GM23338 (cell line): ENCODE measurements at regions not wholly inside any gene's neighbourhood (a gene's known extent, or its start where the extent isn't known, plus 50 kb on each side); places are given as distances from the start of the nearest gene placed in this dataset.

Source experiments
- ATAC-seq: fragments of 200-7000 bp; cut with Tn5 transposase; 3 replicates; pipeline ENCODE4 v1.9.1; 2020
- DNase-seq: peaks from one replicate; pipeline ENCODE4 v3.0.0-alpha.2; 2015; ENCODE audit warnings: low spot score
- H2AFZ ChIP-seq: fragments of 200-600 bp; sonication (generic); 2 replicates; pipeline ENCODE4 v1.8.0; 2016; ENCODE audit warnings: antibody characterized with exemption, mild to moderate bottlenecking, moderate library complexity
- H3F3A ChIP-seq: fragments of 200-600 bp; sonication (generic); replicated peaks from 2 replicates; pipeline ENCODE4 v1.8.0; 2017; ENCODE audit warnings: antibody characterized with exemption, mixed run types, low read depth
- H3K27ac ChIP-seq: fragments of 200-600 bp; sonication (generic); 2 replicates; pipeline ENCODE4 v1.6.1; 2016; ENCODE audit warnings: low read depth
- H3K27me3 ChIP-seq: fragments of 200-600 bp; sonication (generic); 2 replicates; pipeline ENCODE4 v1.8.0; 2016; ENCODE audit warnings: mild to moderate bottlenecking, mixed run types, moderate library complexity; ENCODE audit not compliant: insufficient read depth
- H3K36me3 ChIP-seq: fragments of 200-600 bp; sonication (generic); 2 replicates; pipeline ENCODE4 v1.8.0; 2016; ENCODE audit warnings: mild to moderate bottlenecking; ENCODE audit not compliant: insufficient read depth
- H3K4me1 ChIP-seq: fragments of 200-600 bp; sonication (generic); 2 replicates; pipeline ENCODE4 v1.8.0; 2016; ENCODE audit warnings: mild to moderate bottlenecking, moderate library complexity; ENCODE audit not compliant: insufficient read depth
- H3K4me2 ChIP-seq: fragments of 200-600 bp; sonication (generic); 2 replicates; pipeline ENCODE4 v1.7.1; 2017; ENCODE audit warnings: mixed run types
- H3K4me3 ChIP-seq: fragments of 200-600 bp; sonication (generic); 2 replicates; pipeline ENCODE4 v1.6.1; 2016; ENCODE audit warnings: mixed run types
- H3K79me2 ChIP-seq: fragments of 200-600 bp; sonication (generic); replicated peaks from 2 replicates; pipeline ENCODE4 v1.8.0; 2017; ENCODE audit warnings: mild to moderate bottlenecking; ENCODE audit not compliant: insufficient read depth
- H3K9me2 ChIP-seq: fragments of 200-600 bp; sonication (generic); 2 replicates; pipeline ENCODE4 v1.8.0; 2017; ENCODE audit not compliant: insufficient read depth
- H4K20me1 ChIP-seq: fragments of 200-600 bp; sonication (generic); replicated peaks from 2 replicates; pipeline ENCODE4 v1.8.0; 2017; ENCODE audit warnings: mild to moderate bottlenecking; ENCODE audit not compliant: insufficient read depth
- H3K27ac Mint-ChIP-seq: 2 replicates; pipeline ENCODE4 v1.8.0; 2020; ENCODE audit warnings: inconsistent platforms, mild to moderate bottlenecking, moderate library complexity, mixed read lengths
- H3K27me3 Mint-ChIP-seq: 3 replicates; pipeline ENCODE4 v1.8.0; 2022; ENCODE audit warnings: low read depth, mild to moderate bottlenecking, moderate library complexity, mixed read lengths, inconsistent platforms; ENCODE audit not compliant: insufficient read depth, poor library complexity
- H3K36me3 Mint-ChIP-seq: 3 replicates; pipeline ENCODE4 v1.8.0; 2021; ENCODE audit warnings: low read depth, mild to moderate bottlenecking, inconsistent platforms, moderate library complexity, mixed read lengths
- H3K4me1 Mint-ChIP-seq: 3 replicates; pipeline ENCODE4 v1.8.0; 2020; ENCODE audit warnings: mild to moderate bottlenecking, inconsistent platforms, mixed read lengths
- H3K4me3 Mint-ChIP-seq: 3 replicates; pipeline ENCODE4 v1.8.0; 2021; ENCODE audit warnings: moderate library complexity, mild to moderate bottlenecking, inconsistent platforms, mixed read lengths
- H3K9me3 Mint-ChIP-seq: 3 replicates; pipeline ENCODE4 v1.8.0; 2020; ENCODE audit warnings: moderate library complexity, mild to moderate bottlenecking, inconsistent platforms, mixed read lengths
- CREB1 ChIP-seq: fragments of 250-450 bp; sonication (Bioruptor Pico); IDR thresholded peaks from 2 replicates; pipeline ENCODE4 v1.5.0; 2020; ENCODE audit warnings: low read depth, mild to moderate bottlenecking, moderate library complexity
- EZH2 ChIP-seq: fragments of 200-600 bp; sonication (generic); IDR thresholded peaks from one replicate; pipeline ENCODE4 v1.8.0; 2017; ENCODE audit warnings: antibody characterized with exemption, mild to moderate bottlenecking, low read depth; ENCODE audit not compliant: unreplicated experiment
- EZH2phosphoT487 ChIP-seq: fragments of 200-600 bp; sonication (generic); IDR thresholded peaks from one replicate; pipeline ENCODE4 v1.8.1; 2018; ENCODE audit warnings: antibody characterized with exemption; ENCODE audit not compliant: unreplicated experiment
- JUNB ChIP-seq: IDR thresholded peaks from one replicate; pipeline ENCODE4 v1.6.1; 2016; ENCODE audit warnings: antibody characterized with exemption; ENCODE audit not compliant: unreplicated experiment
- NANOG ChIP-seq: IDR thresholded peaks from 2 replicates; pipeline ENCODE4 v1.6.1; 2016; ENCODE audit warnings: antibody characterized with exemption, borderline replicate concordance
- POLR2AphosphoS5 ChIP-seq: IDR thresholded peaks from 2 replicates; pipeline ENCODE4 v1.6.1; 2016; ENCODE audit warnings: antibody characterized with exemption, low read depth
- STAT1 ChIP-seq: IDR thresholded peaks from one replicate; pipeline ENCODE4 v1.6.1; 2016; ENCODE audit warnings: antibody characterized with exemption; ENCODE audit not compliant: unreplicated experiment
- ZNF114 ChIP-seq: fragments of 250-450 bp; sonication (Bioruptor Pico); IDR thresholded peaks from 2 replicates; pipeline ENCODE4 v1.5.0; 2020; ENCODE audit warnings: mild to moderate bottlenecking, moderate library complexity
- ZNF331 ChIP-seq: fragments of 250-450 bp; sonication (Bioruptor Pico); IDR thresholded peaks from 2 replicates; pipeline ENCODE4 v1.5.0; 2020; ENCODE audit warnings: low read depth, mild to moderate bottlenecking, moderate library complexity
- TF ChIP-seq, protein P1 (sequence below), 2 experiments: fragments of 200-600 bp in 1 of 2; sonication (generic) in 1 of 2; conservative IDR thresholded peaks; 2 replicates each; pipeline versions ENCODE4 v1.5.1 to v1.6.1; 2016 to 2017; ENCODE audit warnings: antibody characterized with exemption in 2 of 2, low read depth in 2 of 2, mild to moderate bottlenecking in 2 of 2, moderate library complexity in 1 of 2
- TF ChIP-seq, protein P2 (sequence below): IDR thresholded peaks from one replicate; pipeline ENCODE4 v1.6.1; 2018; ENCODE audit warnings: antibody characterized with exemption; ENCODE audit not compliant: unreplicated experiment
- TF ChIP-seq, protein P3 (sequence below): IDR thresholded peaks from 2 replicates; pipeline ENCODE4 v1.6.1; 2016; ENCODE audit warnings: antibody characterized with exemption
- TF ChIP-seq, protein P4 (sequence below): fragments of 250-450 bp; sonication (Bioruptor Pico); IDR thresholded peaks from 2 replicates; pipeline ENCODE4 v1.5.0; 2020; ENCODE audit warnings: mild to moderate bottlenecking, moderate library complexity

DNA sequence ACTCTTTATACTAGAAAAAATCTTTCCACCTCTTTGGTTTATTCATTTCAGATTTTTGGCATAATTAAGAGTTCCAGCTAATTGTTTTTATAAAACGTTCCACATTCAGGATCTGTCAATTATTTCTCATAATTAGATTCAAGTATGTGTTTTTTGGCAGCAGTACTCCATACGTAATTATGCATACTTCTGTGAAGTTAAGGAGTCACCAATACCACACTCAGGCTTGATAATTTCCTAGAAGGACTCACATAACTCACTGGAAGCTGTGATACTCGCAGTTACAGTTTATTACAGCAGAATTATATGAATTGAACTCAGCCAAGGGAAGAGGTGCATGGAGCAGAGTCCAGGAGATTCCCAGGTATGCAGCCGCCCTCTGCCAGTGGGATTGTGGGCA, 290.5 kb upstream of the AKR1E2 start:
- H4K20me1 ChIP-seq = no peaks in the 10 kb centered on the region

More for the DNA sequence above, 290.5 kb upstream of the AKR1E2 start:
- no peaks in the 10 kb centered on the region for H3K4me1 Mint-ChIP-seq
- Histone ChIP-seq H3K4me3 (no peak overlapping the region), H3K4me1 (no peaks in the 10 kb centered on the region), H2AFZ (no peak overlapping the region), H3K4me2 (no peak overlapping the region), H3K27me3 (no peaks in the 10 kb centered on the region), H3K36me3 (no peaks in the 10 kb centered on the region), H3K27ac (no peak overlapping the region), H3K9me2 (0 out of 2 replicates have a peak, but pooled peaks cover 3% of the 10 kb centered on the region), H3K79me2 (no peaks in the 10 kb centered on the region), H3F3A (no peaks in the 10 kb centered on the region)
- no peak overlapping the region for H3K27ac Mint-ChIP-seq
- H3K36me3 Mint-ChIP-seq = no peaks in the 10 kb centered on the region
- TF ChIP-seq, protein P1, sequence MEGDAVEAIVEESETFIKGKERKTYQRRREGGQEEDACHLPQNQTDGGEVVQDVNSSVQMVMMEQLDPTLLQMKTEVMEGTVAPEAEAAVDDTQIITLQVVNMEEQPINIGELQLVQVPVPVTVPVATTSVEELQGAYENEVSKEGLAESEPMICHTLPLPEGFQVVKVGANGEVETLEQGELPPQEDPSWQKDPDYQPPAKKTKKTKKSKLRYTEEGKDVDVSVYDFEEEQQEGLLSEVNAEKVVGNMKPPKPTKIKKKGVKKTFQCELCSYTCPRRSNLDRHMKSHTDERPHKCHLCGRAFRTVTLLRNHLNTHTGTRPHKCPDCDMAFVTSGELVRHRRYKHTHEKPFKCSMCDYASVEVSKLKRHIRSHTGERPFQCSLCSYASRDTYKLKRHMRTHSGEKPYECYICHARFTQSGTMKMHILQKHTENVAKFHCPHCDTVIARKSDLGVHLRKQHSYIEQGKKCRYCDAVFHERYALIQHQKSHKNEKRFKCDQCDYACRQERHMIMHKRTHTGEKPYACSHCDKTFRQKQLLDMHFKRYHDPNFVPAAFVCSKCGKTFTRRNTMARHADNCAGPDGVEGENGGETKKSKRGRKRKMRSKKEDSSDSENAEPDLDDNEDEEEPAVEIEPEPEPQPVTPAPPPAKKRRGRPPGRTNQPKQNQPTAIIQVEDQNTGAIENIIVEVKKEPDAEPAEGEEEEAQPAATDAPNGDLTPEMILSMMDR (conservative IDR thresholded peaks at IDR 0.05; ENCODE audit: low read depth in 2 of 2) = no peak
- TF ChIP-seq POLR2AphosphoS5 (no peak), ZNF331 (CRISPR knock-in tag) (no peak), ZNF114 (CRISPR knock-in tag) (no peak), EZH2 (no peak), EZH2phosphoT487 (no peak), JUNB (no peak), NANOG (no peak), CREB1 (CRISPR knock-in tag) (no peak), STAT1 (no peak)
- TF ChIP-seq, protein P2, sequence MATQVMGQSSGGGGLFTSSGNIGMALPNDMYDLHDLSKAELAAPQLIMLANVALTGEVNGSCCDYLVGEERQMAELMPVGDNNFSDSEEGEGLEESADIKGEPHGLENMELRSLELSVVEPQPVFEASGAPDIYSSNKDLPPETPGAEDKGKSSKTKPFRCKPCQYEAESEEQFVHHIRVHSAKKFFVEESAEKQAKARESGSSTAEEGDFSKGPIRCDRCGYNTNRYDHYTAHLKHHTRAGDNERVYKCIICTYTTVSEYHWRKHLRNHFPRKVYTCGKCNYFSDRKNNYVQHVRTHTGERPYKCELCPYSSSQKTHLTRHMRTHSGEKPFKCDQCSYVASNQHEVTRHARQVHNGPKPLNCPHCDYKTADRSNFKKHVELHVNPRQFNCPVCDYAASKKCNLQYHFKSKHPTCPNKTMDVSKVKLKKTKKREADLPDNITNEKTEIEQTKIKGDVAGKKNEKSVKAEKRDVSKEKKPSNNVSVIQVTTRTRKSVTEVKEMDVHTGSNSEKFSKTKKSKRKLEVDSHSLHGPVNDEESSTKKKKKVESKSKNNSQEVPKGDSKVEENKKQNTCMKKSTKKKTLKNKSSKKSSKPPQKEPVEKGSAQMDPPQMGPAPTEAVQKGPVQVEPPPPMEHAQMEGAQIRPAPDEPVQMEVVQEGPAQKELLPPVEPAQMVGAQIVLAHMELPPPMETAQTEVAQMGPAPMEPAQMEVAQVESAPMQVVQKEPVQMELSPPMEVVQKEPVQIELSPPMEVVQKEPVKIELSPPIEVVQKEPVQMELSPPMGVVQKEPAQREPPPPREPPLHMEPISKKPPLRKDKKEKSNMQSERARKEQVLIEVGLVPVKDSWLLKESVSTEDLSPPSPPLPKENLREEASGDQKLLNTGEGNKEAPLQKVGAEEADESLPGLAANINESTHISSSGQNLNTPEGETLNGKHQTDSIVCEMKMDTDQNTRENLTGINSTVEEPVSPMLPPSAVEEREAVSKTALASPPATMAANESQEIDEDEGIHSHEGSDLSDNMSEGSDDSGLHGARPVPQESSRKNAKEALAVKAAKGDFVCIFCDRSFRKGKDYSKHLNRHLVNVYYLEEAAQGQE = no peak
- TF ChIP-seq, protein P3, sequence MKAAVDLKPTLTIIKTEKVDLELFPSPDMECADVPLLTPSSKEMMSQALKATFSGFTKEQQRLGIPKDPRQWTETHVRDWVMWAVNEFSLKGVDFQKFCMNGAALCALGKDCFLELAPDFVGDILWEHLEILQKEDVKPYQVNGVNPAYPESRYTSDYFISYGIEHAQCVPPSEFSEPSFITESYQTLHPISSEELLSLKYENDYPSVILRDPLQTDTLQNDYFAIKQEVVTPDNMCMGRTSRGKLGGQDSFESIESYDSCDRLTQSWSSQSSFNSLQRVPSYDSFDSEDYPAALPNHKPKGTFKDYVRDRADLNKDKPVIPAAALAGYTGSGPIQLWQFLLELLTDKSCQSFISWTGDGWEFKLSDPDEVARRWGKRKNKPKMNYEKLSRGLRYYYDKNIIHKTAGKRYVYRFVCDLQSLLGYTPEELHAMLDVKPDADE = no peak
- TF ChIP-seq, protein P4, sequence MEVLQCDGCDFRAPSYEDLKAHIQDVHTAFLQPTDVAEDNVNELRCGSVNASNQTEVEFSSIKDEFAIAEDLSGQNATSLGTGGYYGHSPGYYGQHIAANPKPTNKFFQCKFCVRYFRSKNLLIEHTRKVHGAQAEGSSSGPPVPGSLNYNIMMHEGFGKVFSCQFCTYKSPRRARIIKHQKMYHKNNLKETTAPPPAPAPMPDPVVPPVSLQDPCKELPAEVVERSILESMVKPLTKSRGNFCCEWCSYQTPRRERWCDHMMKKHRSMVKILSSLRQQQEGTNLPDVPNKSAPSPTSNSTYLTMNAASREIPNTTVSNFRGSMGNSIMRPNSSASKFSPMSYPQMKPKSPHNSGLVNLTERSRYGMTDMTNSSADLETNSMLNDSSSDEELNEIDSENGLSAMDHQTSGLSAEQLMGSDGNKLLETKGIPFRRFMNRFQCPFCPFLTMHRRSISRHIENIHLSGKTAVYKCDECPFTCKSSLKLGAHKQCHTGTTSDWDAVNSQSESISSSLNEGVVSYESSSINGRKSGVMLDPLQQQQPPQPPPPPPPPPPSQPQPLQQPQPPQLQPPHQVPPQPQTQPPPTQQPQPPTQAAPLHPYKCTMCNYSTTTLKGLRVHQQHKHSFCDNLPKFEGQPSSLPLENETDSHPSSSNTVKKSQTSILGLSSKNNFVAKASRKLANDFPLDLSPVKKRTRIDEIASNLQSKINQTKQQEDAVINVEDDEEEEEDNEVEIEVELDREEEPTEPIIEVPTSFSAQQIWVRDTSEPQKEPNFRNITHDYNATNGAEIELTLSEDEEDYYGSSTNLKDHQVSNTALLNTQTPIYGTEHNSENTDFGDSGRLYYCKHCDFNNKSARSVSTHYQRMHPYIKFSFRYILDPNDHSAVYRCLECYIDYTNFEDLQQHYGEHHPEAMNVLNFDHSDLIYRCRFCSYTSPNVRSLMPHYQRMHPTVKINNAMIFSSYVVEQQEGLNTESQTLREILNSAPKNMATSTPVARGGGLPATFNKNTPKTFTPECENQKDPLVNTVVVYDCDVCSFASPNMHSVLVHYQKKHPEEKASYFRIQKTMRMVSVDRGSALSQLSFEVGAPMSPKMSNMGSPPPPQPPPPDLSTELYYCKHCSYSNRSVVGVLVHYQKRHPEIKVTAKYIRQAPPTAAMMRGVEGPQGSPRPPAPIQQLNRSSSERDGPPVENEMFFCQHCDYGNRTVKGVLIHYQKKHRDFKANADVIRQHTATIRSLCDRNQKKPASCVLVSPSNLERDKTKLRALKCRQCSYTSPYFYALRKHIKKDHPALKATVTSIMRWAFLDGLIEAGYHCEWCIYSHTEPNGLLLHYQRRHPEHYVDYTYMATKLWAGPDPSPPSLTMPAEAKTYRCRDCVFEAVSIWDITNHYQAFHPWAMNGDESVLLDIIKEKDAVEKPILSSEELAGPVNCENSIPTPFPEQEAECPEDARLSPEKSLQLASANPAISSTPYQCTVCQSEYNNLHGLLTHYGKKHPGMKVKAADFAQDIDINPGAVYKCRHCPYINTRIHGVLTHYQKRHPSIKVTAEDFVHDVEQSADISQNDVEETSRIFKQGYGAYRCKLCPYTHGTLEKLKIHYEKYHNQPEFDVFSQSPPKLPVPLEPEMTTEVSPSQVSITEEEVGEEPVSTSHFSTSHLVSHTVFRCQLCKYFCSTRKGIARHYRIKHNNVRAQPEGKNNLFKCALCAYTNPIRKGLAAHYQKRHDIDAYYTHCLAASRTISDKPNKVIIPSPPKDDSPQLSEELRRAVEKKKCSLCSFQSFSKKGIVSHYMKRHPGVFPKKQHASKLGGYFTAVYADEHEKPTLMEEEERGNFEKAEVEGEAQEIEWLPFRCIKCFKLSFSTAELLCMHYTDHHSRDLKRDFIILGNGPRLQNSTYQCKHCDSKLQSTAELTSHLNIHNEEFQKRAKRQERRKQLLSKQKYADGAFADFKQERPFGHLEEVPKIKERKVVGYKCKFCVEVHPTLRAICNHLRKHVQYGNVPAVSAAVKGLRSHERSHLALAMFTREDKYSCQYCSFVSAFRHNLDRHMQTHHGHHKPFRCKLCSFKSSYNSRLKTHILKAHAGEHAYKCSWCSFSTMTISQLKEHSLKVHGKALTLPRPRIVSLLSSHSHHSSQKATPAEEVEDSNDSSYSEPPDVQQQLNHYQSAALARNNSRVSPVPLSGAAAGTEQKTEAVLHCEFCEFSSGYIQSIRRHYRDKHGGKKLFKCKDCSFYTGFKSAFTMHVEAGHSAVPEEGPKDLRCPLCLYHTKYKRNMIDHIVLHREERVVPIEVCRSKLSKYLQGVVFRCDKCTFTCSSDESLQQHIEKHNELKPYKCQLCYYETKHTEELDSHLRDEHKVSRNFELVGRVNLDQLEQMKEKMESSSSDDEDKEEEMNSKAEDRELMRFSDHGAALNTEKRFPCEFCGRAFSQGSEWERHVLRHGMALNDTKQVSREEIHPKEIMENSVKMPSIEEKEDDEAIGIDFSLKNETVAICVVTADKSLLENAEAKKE (CRISPR knock-in tag) = no peak
- ATAC-seq (no peak), DNase-seq (no peak)
- no peaks in the 10 kb centered on the region; the same call in 2 of the 3 replicates for H3K9me3 Mint-ChIP-seq
- no peak overlapping the region for H3K4me3 Mint-ChIP-seq
- no peaks in the 10 kb centered on the region for H3K27me3 Mint-ChIP-seq
